AG04449 (cell line): ENCODE measurements at regions not wholly inside any gene's neighbourhood (a gene's known extent, or its start where the extent isn't known, plus 50 kb on each side); places are given as distances from the start of the nearest gene placed in this dataset.

ENCODE experiments used
- CTCF ChIA-PET: fragments of 350-600 bp; formaldehyde crosslinking; extraction: SDS; loops from one replicate; lab custom pipeline; 2021; ENCODE audit warnings: antibody characterized with exemption; lab: Yijun Ruan, JAX
- POLR2A ChIA-PET: fragments of 400-600, 350-600 bp; formaldehyde crosslinking; extraction: SDS; loops from one replicate; lab custom pipeline; 2020; ENCODE audit warnings: antibody characterized with exemption, inconsistent platforms; lab: Yijun Ruan, JAX
- DNase-seq: peaks from one replicate; pipeline ENCODE4 v3.0.0-alpha.2; 2010; ENCODE audit warnings: low read depth, low spot score
- H3K4me3 ChIP-seq: 2 replicates; pipeline ENCODE4 v1.5.1; 2011; ENCODE audit warnings: low read depth, mild to moderate bottlenecking, control low read depth, low read length
- CTCF ChIP-seq: IDR thresholded peaks from one replicate; pipeline ENCODE4 v1.5.1; 2011; ENCODE audit warnings: mild to moderate bottlenecking, moderate library complexity, low read length, control low read depth, inconsistent platforms; ENCODE audit not compliant: insufficient read depth; ENCODE audit errors: missing control alignments

- no peak overlapping the region for H3K4me3 ChIP-seq
- POLR2A ChIA-PET = no interaction called here
- CTCF ChIA-PET = interaction anchor here (0.8 to 1.2 kb wide), 2 partner anchors 18 to 204 kb away, joined by 3 read pairs; no protein-coding TSS in a partner anchor
- no peak for DNase-seq
- no peak for TF ChIP-seq CTCF
Measured at GRCh38 chr15:100714034-100714748, 111.8 kb downstream of the ASB7 start.

- CTCF ChIA-PET = no interaction called here
- no peak for DNase-seq
- H3K4me3 ChIP-seq = no peak overlapping the region
- POLR2A ChIA-PET = no interaction called here
- no peak for TF ChIP-seq CTCF
Measured at GRCh38 chr15:100714749-100715342, 112.5 kb downstream of the ASB7 start.

GRCh38 chr15:100715571-100716455, 113.4 kb downstream of the ASB7 start:
- TF ChIP-seq CTCF = no peak
- H3K4me3 ChIP-seq = no peak overlapping the region
- DNase-seq = no peak
- CTCF ChIA-PET = no interaction called here
- POLR2A ChIA-PET = no interaction called here

GRCh38 chr15:100716456-100717085, 114.2 kb downstream of the ASB7 start:
- POLR2A ChIA-PET = no interaction called here
- no peak for DNase-seq
- CTCF ChIA-PET = interaction anchor here (1.5 kb wide), 1 partner anchor 14 kb away, joined by 5 read pairs; no protein-coding TSS in a partner anchor
- no peak for TF ChIP-seq CTCF
- H3K4me3 ChIP-seq = no peak overlapping the region

- TF ChIP-seq CTCF = no peak
- POLR2A ChIA-PET = no interaction called here
- CTCF ChIA-PET = interaction anchor here (0.9 to 1.5 kb wide), 2 partner anchors 15 to 289 kb away, joined by 3 to 5 read pairs; no protein-coding TSS in a partner anchor
- no peak overlapping the region for H3K4me3 ChIP-seq
- no peak for DNase-seq
Measured at GRCh38 chr15:100717596-100717995, 115.2 kb downstream of the ASB7 start.
